ENCODE measurements at regions not wholly inside any gene's neighbourhood (a gene's known extent, or its start where the extent isn't known, plus 50 kb on each side); places are given as distances from the start of the nearest gene placed in this dataset.

DNA sequence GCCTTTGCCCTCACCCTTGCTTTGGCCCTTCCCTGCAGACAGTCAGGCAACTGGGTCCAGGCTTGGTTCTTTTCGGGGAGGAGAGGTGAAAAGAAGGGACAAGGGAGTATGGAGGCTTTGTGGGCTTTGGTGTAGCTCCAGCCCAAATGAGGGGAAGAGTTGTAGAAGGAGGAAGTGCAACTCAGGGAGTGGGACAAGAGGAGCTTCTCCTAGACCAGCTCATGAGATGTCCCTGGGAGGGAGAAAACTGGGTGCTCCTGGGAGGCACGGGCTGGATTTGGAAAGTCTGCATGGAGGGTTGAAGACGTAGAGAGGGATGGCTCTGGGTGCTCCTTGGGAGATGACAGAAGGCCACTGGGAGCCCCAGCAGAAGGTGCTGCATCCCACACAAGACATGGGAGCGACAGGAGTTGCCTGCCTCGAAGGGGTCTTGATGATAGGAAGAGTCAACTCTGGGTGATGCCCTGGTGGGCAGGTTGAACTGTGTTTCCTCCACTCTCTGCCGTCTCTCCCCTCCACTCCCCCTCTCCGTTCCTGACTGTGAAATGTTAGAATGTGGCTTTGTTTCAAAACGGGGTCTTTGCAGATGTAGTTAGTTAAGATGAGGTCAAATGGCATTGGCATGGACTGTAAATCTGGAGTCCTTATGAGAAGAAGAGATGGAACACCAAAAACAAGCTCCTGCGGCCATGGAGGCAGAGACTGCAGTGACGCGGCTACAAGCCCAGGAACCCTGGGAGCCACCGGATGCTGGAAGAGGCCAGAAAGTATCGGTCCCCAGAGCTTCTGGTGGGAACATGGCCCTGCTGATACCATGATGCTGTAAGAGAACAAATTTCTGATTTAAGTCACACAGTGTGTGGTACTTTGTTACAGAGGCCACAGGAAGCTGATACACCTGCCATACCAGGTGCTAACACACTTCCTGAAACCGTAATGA, 298.5 kb downstream of the GLRX3 start:
- TF ChIP-seq CTCF (IDR thresholded peaks at IDR 0.05 in 4 of 5, conservative IDR thresholded peaks at IDR 0.05 in 1 of 5), result no peak
- TF ChIP-seq POLR2A (IDR thresholded peaks at IDR 0.05), result no peak
